ENCODE measurements at regions not wholly inside any gene's neighbourhood (a gene's known extent, or its start where the extent isn't known, plus 50 kb on each side); places are given as distances from the start of the nearest gene placed in this dataset.
"Not testable (repeated sequence)": the region's sequence is repeated elsewhere in the genome, so short reads cannot be mapped to it uniquely, and the experiment has no call there.

DNA sequence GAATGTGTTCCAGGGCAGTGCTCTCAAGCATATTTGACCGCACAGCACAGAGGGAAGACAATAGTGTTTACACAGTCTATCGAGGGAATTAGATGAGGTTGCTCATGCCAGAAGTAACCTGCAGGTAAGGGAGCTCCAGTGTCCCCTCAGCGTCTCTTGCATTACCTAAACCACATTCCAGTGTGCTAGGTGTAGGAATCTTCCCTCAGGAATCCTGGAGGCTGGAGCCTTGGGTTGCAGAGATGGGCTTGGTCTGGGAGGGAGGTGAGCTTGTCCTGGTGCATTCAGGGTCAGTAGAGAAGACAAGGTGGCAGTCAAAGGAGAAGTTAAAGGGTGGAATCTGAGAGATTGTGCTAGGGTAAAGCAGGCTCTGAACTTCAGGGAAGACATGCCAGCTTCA is 56.3 kb downstream of the SOX14 start:
- no peak for FAIRE-seq

DNA sequence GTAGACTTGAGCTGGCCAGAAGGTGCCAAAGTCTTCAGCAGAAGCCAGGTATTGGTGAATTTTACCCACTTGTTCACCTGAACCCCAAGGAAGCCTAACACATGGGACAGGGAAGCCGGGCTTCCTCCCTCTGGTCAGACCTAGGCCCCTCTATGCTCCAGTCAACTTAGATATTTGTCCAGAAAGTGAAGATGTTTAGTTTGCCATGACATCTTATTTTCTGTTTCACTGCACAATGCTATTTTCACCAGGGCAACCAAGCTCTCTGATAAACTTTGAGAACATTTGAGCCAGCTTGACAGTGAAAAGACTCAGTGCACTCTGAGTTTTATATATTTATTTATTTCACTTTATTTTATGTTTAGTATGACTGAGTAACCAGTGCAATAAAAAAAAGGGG is 71.0 kb downstream of the SOX14 start:
- no peak for FAIRE-seq

DNA sequence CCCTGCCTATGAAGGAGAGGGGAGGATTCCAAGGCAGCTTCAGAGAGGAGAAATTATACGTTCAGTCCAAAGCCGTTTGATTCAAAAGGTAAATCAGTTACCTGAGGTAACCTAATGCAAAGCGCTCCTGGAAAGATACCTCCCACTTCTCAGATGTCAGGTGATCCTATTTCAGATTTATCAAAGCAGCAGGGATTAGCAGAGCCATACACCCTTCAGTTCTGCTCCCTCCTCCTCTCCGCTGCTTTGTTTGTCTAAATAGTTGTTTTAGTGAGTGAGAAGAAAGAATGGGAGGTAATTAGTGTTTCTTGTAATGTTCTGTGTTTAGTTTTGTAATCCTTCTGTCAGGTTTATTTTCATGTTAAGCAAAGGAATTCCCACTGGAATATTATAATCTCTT is 81.1 kb downstream of the SOX14 start:
- no peak for FAIRE-seq

DNA sequence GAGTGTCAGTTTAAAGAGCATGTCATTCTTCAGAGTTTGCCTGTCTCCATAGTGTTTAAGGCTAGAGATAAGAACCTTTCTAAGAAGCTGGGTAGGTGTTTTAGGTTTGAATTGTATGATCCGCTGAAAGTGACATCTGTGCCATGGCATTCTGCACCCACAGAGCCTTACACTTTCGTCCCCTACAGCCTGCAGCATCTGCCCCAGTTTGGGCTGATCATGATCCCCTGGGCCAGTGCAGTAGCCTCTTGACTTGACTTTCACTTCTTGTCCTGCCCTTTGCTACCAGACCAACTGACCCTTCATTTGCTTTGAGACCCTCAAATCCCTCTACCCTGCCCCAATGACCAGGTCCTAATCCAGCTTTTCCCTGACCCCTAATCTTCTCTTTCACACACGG is 81.6 kb downstream of the SOX14 start:
- FAIRE-seq = no peak

DNA sequence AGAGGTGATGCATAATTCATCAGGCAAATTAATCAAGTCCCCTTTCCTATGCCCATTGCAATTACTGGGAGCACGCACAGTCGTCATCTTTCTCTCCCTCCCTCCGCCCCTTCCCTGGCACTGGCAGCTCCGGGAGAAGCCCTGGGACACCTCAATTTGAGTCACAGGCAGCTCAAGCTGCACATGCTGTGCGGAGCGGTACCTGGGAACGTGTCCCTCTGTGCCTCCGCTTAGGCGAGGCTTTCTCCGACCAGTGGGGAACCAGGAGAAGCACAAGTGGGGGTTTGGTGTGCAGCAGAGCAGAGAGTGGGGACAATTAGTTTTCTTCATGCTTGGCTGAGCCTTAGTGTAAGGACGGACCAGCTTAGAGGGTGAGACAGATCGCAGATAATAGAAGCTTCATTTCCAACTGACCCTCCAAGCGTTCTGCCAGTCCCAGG is 88.3 kb downstream of the SOX14 start:
- FAIRE-seq = no peak

DNA sequence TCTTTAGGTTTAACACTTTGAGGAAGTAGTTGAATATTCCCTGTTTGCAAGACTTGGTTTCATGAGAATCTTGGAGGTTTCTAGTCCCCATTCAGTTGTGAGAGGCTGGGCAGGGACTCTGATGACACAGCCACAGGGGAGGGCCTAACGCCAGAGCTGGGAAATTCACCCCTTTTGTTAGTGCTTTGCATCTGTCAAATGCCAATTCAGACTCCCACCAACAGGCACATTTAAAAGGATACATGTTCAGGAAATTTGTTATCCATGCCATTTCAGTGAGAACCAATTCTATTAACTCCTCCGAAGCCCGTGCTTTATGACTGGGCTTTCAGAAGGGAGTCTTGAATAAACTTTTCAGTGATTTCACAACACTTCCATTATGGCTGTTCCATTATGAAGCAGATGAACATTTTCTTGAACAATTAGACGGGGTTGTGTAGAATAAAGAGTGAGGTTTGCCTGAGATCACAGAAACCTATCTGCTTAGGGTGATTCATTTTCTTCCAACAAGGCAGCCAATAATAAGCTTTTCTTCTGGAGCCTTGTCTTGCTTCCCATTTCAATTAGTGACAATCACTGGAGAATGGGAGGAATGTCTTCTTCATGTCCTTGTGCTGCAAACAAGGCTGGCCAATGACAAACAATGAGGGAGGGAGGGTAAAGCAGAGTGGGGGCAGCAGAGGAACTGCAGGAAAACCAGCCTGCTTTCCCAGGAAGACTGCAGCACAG is 90.6 kb downstream of the SOX14 start:
- FAIRE-seq = no peak

DNA sequence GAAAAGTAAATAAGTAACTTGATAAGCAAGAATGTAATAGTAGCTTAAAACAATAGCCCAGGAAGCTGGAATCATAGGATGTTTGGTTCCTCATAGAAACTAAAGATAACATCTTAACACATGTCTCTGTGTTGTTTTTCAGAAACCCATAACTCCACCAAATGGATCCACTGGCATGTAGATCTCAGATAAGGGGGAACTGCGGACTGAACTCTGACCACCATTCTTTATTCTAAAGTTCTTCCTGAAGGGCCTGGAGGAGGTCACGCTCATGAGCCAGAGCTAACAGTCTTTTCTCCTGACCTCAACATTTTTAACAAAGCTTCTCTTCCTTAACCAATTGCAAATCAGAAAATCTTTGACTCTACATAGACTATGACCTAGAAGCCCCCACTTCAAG is 101.9 kb downstream of the SOX14 start:
- FAIRE-seq = no peak

DNA sequence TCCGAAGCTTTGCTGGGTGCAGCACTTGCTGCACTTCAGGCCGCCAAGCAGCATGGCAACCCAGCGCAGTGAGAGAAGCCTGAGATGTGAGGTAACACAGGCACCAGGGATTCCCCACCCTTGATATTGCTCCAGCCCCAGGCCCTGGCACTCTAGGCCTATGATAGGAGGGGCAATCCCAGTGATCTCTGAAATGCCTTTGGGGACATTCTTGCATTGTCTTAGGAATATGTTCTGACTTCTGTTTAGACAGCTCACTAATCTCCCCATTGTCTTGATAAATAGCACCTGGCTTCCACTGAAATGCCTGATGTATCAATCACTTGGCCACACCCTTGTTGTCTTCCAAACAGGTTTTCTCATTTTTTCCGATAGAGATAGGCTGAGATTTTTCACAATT is 102.8 kb downstream of the SOX14 start:
- FAIRE-seq = no peak

DNA sequence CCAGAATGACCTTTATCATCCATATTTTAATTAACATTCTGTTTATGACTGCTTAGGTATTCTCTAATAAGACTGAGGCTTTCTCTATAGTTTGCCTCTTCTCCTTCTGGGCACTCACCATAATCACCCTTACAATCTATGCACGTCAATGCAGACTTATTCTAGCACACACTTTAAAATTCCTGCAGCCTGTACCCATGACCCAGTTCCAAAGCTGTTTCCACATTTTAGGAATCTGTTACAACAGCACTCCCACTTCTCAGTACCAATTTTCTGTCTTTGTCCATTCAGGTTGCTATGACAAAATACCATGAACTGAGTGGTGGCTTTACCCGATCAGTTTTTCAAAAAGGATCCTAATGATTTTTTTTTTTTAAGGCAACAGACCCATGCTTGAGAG is 103.5 kb downstream of the SOX14 start:
- FAIRE-seq = no peak

DNA sequence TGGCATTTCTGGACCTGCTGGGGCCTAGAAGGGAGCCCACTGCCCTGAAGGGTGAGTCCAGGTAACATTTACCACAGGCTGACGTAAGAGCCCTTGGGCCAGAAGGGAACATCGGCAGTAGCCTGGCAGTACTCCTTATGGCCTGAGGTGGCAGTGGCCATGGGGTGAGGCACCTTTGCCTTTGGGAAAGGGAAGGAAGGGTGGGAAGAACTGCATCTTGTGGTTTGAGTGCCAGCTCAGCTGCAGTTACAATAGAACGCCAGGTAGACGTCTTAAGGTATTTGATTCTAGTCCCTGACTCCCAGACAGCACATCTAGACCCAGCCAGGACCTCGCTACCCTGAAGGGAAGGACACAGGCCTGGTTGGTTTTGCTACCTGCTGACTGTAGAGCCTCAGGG is 104.9 kb downstream of the SOX14 start:
- FAIRE-seq = no peak

DNA sequence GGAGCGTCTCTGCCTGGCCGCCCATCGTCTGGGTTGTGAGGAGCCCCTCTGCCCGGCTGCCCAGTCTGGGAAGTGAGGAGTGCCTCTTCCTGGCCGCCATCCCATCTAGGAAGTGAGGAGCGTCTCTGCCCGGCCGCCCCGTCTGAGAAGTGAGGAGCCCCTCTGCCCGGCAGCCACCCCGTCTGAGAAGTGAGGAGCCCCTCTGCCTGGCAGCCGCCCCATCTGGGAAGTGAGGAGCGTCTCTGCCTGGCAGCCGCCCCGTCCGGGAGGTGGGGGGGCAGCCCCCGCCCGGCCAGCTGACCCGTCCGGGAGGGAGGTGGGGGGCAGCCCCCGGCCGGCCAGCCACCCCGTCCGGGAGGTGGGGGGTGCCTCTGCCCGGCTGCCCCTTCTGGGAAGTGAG is 108.5 kb downstream of the SOX14 start:
- FAIRE-seq = not testable (repeated sequence)

DNA sequence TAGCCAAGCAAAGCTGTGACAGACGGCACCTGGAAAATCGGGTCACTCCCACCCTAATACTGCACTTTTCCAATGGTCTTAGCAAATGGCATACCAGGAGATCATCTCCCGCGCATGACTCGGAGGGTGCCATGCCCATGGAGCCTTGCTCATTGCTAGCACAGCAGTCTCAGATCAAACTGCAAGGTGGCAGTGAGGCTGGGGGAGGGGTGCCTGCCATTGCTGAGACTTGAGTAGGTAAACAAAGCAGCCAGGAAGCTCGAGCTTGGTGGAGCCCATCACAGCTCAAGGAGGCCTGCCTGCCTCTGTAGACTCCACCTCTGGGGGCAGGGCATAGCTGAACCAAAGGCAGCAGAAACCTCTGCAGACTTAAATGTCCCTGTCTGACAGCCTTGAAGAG is 113.1 kb upstream of the CLDN18 start:
- not testable (repeated sequence) for FAIRE-seq

DNA sequence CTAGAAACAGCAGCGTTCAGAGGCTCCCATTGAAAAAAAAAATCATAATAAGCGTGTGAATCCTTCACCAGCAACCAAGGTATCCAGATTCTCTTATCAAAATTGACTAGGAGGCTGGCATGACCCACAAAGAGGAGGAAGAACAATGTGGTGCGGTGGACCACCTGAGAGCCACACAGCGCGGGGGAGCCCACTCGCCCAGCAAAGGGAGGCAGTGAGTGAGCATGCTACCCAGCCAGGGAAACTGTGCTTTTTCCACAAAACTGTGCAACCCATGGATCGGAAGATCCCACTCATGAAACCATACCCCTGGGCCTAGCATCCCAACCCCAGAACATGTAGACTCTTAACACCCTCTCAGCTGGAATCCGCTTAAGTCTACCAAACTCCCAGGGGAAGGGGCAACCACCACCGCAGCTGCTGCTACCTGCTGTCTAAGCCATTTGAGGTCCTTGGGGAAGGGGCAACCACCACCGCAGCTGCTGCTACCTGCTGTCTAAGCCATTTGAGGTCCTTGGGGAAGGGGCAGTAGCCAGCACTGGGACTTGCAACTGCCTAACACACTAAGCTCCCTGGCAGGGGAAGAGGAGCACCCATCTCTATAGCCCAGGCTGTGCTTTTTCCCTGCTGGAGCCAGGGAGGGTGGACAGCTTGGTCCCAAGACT is 102.8 kb upstream of the CLDN18 start:
- FAIRE-seq = no peak

DNA sequence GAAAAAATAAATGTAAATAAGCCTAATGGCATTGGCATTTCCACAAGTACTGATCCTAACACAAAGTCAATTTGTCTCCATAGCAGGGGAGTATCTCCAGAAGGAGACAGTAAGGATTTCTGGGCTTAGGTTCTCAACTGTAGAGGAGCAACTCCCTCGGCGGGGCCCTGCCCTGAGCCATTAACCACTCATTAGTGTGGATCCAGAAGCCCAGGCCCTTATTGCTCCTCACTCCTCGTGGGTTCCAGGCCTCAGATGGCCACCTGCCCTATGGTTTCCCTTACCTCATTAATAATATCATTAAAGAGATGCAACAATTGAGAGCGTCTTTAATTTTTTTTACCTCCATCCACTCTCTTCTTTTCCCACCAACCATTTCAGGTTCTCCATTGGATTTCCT is 85.3 kb upstream of the CLDN18 start:
- FAIRE-seq = no peak

DNA sequence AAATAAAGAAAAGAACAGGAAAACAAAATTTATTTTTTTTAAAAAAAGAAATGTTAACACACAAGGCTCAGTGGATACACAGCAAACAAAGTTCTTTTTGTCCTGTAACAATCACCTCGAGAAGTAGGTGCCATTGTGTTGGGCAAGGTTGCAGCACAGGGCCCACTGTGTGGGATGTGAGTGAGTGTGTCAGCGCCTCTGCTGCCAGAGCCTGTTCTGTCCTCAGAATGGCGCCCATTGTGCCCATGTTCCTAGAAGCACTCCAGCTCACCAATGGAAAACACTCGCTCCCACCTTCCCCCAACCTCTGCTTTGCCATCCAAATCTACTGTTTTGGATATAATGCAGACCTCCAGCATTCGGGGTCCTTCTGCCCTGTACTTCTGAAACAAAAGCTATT is 84.9 kb upstream of the CLDN18 start:
- no peak for FAIRE-seq

DNA sequence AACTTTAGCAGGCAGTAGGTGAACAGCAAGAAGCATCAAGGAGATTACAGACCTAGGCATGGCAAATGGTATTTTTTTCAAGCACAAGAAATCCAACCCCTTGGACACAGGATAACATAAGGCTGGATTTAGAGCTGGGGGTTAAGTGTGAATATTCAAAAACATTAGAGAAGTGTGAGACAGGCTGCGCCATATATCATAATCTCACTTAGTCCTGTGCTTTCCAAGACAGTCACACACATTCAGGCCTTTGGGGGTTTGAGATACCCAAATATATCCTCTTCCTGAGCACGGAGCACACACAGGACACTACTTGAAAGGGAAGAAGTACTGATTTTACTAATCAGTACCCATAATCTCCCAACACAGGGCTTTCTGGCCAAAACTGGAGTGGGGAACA is 83.0 kb upstream of the CLDN18 start:
- no peak for FAIRE-seq

DNA sequence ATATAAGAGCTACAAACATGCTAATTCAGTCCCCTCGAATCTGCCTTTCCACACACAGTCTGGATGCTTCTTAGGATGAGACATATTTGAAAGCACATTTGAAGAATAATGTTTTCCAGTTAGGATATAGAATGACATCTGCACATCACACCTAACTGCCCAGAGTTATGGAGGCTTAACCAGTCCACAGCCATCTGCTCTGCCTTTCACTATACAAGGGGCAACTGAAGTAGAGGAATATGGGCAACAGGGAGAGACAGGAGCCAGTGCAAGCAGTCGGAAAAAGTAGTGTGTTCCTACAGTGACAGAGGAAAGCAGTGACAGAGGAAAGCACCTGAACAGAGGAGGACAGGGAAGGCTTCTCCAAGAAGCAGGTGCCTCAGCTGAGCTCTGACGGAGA is 79.0 kb upstream of the CLDN18 start:
- FAIRE-seq = no peak

DNA sequence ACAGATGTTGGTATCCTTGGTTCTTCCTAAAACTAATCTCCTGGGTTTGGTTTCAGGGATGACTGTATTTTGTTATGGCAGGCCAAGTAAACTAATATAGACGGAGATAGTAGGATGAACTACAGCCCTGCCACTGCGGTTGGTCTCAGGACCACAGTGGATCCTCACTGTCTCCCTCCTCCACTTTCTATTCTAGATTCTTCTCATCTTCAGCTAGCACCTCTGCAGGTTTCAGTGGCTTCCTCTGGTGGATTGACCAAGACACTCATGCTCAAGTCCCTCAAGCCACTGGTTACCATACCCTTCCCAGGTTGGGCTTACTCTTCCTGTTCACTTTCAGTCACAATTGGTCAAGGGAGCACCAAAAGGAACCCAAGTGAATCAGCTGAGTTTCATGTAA is 71.1 kb upstream of the CLDN18 start:
- FAIRE-seq = no peak

DNA sequence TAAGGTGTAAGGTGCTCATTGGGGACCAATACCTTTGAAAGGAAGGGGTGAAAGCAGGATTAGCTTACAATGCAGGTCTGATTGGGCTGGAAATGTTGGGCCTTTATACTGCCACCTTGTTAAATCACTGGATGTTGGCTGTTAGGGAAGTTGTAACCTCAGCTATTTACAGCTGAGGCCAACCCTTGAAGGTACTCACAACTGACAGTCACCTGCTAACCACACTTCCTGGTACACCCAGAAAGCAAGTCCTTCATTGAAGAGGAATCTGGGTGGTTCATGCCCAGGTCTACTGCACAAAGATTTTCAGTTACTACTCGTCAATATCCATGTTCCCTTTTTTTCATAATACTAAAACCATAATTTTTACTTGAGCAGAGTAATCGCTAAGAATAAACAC is 65.4 kb upstream of the CLDN18 start:
- FAIRE-seq = no peak

DNA sequence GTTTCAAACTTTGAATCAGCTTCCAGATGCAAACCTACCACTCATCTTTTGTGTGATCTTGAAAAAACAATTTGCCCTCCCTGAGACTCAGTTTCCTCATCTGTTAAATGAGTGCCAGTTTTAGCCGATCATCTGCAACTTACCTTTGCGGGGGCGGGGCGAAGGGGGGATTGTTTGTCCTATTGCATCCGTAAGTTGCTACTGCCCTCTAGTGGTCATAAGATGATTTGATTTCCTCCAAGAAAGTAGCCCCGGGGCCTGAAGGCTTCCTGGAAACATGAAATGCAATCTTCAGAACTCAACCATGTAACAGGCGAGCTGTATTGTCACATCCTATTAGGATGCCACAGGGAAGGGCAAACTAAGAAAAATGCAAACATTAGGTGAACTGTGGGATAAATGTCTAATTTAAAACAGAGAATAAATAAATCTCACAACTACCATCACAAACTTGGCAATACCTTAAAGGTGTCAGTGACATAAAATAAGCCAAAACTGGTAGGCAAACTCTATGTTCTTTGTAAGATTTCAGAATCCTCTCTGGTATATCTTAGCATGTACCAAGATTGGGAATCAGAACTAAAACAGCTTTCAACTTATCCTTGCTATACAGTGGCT is 63.5 kb upstream of the CLDN18 start:
- peak; percentile 48 for FAIRE-seq

DNA sequence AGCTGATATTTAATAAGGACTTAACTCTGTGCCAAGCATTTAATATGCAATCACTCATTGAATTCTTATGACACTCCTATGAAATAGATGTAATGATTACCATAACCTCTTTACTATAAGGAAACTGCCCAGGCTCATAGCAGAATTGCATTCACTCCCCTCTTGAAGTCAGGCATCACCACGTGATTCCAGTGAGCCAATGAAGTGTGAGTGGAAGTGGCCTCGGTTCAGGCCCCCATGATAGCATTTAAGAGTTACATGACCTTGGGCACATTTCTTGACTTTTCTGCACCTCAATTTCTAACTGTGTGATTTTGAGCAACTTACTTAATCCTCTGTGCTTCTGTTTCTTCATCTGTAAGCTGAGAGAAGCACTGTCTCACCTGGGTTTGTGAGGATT is 62.8 kb upstream of the CLDN18 start:
- no peak for FAIRE-seq

DNA sequence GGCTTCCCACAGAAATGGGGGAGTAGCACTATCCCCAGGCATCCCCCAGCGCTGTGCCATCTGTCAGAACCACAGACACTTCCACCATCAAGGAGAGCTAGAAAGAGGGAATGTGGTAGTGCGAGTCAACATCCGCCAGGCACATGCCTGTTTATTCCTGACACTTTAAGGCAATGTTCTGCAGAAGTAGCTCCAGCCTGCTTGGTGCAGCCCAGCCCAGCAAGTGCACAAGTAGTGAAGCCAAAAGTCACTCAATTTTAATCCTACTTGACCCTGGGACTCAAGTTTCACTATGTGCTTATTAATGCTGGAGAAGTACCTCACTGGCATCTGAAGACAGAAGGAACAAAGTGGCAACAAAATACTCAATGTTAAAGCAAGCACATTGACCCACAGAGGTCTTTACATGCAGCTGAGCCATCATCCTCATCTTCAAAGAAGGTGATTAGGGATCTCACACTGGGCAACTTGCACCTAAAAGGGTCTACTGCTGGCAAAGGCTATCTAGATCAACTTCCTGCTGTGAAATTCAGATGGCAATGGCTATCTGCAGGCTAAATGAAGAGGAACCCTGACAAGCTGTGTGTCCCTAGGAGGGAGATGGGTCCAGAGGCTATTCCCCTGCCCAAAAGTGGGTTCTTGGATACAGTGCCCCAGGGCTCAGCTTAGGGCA is 61.4 kb upstream of the CLDN18 start:
- no peak for FAIRE-seq

DNA sequence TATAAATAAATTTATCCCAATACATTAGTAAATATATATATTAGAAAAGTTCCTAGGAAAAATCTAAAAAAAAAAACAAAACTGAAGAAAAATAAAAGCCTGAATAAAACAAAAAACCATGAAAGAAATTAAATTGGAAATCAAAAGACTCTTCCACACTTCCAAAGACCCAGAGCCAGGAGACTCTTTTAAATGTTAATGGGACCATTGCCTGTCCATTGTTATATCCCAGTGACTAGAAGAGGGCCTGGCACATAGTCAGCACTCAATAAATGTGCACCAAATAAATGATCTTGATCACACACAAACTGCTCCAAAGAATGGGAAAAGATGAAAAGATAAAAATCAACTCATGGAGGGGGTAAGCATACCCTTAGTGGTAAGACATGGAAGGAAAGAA is 51.3 kb upstream of the CLDN18 start:
- FAIRE-seq = no peak

Data from TTC549 (cell line).